OCI-LY3 (cell line): ENCODE measurements at regions not wholly inside any gene's neighbourhood (a gene's known extent, or its start where the extent isn't known, plus 50 kb on each side); places are given as distances from the start of the nearest gene placed in this dataset.

Experiments used
- CTCF ChIP-seq: fragments of 200-600, 300-600 bp; sonication (generic); IDR thresholded peaks from 2 replicates; pipeline ENCODE4 v1.5.1; 2014; ENCODE audit warnings: antibody characterized with exemption, low read length, low read depth
- EZH2phosphoT487 ChIP-seq: fragments of 200-600 bp; shearing (Covaris generic); IDR thresholded peaks from 2 replicates; pipeline ENCODE4 v1.6.1; 2018; ENCODE audit warnings: antibody characterized with exemption, mixed run types, low read depth

GRCh38 chr1:30645807-30646206, 77.6 kb downstream of the MATN1 start:
- TF ChIP-seq CTCF = no peak
- no peak for TF ChIP-seq EZH2phosphoT487
